ENCODE measurements at regions not wholly inside any gene's neighbourhood (a gene's known extent, or its start where the extent isn't known, plus 50 kb on each side); places are given as distances from the start of the nearest gene placed in this dataset.

DNA sequence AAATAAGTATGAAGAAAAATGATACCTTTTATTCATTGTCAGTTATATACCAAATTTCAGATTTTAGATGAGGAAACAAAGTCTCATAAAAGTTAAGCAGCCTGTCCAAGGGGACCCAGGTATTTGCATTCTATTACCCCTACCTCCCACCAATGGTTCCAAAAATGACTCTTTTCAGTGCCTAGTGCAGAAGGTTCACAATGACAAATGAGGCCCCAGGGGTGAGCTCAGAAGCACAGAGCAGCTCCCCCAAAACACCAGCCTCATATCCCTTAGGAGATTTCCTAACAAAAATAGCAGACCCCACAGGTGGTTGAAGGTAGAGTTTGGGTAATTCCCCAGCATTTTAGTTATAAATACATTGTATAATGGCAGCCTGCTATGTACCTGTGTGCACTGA, 168.6 kb downstream of the REEP3 start:
- no peak for TF ChIP-seq POLR2AphosphoS5 (IDR thresholded peaks at IDR 0.05)
- TF ChIP-seq, protein P1, sequence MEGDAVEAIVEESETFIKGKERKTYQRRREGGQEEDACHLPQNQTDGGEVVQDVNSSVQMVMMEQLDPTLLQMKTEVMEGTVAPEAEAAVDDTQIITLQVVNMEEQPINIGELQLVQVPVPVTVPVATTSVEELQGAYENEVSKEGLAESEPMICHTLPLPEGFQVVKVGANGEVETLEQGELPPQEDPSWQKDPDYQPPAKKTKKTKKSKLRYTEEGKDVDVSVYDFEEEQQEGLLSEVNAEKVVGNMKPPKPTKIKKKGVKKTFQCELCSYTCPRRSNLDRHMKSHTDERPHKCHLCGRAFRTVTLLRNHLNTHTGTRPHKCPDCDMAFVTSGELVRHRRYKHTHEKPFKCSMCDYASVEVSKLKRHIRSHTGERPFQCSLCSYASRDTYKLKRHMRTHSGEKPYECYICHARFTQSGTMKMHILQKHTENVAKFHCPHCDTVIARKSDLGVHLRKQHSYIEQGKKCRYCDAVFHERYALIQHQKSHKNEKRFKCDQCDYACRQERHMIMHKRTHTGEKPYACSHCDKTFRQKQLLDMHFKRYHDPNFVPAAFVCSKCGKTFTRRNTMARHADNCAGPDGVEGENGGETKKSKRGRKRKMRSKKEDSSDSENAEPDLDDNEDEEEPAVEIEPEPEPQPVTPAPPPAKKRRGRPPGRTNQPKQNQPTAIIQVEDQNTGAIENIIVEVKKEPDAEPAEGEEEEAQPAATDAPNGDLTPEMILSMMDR (IDR thresholded peaks at IDR 0.05): no peak
- no peak for TF ChIP-seq POLR2A (IDR thresholded peaks at IDR 0.05)
